Activated CD4-positive, alpha-beta T cell treated with anti-CD3 and anti-CD28 coated beads for 48 hours (primary cell): ENCODE measurements at regions not wholly inside any gene's neighbourhood (a gene's known extent, or its start where the extent isn't known, plus 50 kb on each side); places are given as distances from the start of the nearest gene placed in this dataset.

ENCODE experiments used
- DNase-seq: peaks from one replicate; pipeline ENCODE4 v3.0.0-alpha.2; 2020

DNA sequence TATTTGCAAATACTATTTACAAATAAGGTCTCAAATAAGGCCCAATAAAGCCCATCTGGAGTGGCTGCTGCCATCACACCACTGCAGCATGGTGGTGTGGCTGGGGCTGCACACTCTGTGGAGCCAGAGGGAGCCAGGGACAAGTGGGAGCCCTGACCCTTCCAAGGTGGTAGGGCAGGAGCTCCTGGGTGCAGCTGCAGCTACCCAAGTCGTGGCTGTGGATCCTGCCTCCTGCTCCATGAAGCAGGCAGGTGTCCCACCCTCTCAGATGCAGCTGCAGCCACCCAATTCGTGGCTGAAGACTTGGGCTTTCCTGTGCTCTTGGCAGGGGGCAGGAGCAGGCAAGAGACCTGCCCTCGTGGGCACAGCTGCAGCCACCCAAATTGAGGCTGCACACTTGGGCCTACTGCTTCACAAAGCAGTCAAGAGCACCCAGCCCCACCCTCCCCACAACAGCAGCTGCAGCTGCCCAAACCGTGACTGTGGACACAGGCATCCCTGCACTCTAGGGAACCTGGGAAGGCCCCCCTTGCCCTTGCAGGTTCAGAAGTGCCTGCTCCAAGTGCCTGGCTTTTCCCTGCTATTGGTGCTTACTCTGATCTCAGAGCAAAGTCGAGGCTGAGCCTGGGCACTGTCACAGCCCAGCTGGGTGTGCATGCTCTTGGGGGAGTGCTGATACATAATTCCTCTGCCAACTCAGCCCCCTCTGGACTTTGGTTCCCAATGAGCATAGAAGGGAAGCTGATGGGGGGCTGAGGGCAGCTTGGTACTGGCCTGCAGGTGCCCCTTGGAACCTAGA lies 614.8 kb downstream of the PCDH18 start:
- no peak for DNase-seq

DNA sequence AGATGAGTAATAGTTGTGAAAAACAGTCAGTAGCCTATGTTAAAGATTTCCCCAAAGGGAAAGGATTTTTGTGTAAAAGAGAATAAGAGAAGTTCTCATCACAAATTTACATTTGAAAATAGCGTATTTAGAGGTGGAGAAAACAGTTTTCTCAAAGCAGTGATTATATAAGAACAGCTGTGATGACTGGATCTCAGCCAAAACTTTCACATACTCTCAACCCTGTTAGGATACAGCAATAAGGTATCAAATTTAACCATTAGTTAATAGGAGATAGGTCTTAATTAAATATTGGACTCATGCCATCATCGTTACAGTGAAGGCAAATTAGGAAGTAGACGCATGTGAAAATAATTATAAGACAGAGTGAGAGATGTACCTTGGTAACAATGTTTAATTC lies 622.7 kb downstream of the PCDH18 start:
- DNase-seq: no peak

DNA sequence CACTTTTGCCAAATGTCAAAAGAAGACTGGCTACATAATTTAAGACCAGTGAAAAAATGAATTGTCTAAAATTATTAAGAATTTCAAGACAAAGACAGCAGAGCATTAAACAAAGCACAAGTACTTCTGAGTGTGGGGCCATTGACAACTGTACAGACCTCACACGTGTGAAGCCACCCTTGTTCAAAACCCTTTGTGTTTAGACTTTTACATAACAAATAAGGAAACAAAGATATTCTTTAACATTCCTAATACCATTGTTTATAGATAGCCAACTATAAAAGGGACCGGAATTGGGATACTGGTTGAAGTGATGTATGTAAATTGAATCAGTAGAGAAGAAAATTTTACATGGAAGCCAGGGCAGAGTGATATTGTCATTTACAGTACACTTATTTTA lies 624.2 kb downstream of the PCDH18 start:
- DNase-seq: no peak

DNA sequence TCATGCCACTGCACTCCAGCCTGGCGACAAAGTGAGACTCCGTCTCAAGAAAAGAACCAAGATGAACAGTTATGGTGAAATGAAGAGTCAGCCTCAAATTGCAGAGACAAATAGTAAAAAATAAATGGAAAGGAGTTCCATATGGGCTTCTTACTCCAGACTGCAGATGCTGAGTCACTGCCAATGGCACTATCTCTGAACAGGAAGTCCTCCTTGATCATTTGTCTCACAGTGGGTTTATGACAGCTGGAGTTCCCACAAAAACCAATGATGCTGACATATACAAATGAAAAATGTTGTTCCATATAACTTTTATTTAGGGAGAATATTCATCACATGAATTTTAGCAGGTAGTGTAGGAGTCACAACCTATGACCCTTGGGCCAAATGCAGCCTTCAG lies 631.6 kb downstream of the PCDH18 start:
- DNase-seq: no peak

DNA sequence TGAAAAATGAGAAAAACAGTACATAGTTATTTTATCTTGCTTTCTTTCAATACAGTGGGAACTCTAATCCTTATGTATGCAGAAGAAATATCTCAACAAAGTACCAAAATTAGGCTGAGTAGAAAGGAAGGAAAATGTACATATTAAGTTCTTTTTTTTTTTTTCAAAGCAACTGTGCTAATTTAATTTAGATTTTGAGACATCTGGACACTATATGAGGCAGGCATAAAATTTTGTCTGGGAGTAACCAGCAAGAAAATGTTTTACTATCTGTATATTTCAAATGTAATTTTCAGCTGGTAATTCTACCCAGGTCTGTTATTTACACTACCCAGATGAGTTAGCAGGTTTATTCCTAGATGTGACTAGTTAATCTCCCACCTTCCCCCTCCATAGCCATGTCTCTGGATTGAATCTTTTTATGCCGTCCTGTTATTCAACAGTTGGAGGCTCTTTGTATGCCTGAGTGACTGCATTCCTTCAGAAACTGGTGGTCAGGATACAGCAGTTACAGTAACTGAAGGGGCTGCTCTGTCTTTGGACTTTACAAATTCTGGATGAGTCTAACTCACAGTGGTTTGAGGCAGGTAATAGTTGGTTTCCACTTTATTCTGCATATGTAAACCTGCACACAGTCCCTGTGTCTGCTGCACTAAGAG lies 633.6 kb downstream of the PCDH18 start:
- no peak for DNase-seq

DNA sequence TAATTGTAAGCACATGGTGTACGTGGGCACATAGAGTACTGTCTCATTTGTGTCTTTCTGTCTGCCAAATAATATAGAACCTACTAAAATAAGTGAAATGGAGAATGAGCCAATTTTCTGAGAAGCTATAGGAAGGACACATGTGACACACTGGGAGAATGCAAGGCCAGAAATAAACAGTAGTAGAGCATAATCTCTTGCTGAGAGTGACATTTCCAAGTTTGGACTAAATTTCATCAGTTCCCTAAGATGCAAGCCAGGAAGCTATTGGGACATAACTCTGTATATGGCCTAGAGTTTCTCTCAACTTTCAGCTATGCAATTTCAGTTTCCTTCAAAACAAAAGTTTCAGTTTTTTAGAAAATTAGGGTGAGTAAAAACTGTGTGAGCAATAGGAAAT lies 638.7 kb downstream of the PCDH18 start:
- no peak for DNase-seq

DNA sequence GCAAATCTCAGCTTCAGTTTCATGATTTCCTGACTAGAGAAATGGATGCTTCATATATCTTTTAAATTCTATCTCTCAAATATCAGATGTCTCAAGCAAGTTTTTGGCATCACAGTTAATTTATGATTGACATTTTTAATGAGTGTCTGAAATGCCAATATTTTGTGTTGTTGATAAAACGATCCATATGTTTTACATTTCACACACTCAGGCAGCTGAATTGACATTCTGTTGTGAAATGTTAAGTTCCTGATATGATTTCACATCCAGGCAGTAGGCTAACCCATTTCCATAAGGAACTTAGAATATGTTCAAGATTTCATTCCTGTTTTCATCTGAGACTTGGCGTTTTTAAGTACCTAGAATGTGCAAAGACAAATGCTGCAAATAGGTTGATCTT lies 650.6 kb downstream of the PCDH18 start:
- no peak for DNase-seq

DNA sequence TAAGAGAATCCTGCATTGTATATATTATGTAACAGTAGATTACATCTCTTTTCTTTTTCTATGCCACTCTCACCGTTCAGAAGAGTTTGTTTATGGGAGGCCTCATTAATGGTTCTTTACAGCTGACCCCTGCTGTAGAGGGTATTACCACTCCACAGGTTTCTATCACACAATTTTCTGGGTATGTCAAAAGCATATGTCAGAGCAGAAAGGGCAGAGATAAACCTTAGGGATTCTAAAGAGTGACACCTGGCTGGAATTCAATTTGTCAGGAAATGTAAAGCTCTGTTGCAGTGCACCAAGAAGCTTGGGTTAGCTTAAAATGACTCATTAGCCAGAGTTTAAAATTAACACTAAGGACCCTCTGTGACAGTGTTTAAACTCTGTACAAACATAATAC lies 658.7 kb downstream of the PCDH18 start:
- DNase-seq: no peak

DNA sequence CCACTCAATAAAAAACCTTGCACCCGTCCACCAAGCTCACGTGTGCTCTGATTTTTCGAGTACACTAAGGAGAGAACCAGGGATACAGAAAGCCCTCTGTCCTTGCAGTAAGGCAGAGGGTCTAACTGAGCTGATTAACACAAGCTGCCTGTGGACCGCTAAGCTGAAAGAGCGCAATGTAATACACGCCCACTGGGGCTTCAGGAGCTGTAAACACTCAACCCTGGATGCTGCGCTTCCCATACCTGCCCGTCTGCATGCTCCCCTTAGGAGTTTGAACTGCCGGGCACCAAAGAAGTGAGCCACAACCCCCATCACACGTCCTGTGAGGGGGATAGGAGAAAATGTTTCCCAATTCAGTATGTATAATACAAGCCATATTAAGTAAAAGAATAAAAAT lies 664.8 kb downstream of the PCDH18 start:
- no peak for DNase-seq

DNA sequence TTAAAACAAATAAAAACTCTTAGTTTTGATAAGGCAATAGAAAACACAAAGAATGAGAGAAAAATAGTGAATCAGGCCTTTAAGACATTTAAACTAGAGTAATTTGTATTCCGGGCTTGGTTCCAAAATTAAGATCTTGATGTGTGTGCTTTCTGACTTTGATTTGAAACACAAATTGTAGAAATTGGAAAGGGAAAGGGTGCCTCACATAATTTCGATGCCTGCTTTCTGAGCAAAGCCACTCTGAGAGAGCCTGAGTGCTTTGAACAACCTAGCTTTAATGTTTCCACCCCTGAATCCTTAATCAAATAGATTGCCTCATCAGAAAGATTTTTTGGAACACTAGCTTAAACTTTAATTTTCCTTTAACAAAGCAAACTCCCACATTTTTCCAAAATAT lies 666.8 kb downstream of the PCDH18 start:
- no peak for DNase-seq

DNA sequence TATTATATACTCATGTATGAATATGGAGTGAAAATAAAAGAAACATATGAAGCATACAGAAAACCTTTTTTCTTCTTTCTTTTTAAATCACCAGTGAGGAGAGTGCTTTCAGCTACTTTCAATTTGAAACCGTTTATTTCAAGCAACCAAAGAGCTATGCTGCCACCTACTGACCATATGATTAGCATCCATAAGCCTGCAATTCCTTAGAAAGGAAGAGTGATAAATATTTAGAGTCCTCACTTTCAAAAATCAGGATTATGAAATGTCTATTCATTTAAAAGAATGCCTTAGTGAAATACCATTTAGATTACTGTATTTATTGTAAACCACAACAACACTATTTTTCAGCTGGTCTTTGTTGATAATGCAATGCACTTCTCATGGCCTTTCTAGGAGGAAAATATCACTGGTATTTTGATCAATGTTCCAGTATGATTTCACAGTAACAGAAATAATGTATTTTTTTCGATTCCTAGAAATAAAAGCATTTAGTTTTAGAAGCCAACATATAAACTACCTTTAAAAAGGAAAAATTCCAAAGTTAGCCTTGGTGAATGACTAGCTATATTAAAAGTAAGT lies 667.6 kb downstream of the PCDH18 start:
- peak; percentile 14 for DNase-seq

DNA sequence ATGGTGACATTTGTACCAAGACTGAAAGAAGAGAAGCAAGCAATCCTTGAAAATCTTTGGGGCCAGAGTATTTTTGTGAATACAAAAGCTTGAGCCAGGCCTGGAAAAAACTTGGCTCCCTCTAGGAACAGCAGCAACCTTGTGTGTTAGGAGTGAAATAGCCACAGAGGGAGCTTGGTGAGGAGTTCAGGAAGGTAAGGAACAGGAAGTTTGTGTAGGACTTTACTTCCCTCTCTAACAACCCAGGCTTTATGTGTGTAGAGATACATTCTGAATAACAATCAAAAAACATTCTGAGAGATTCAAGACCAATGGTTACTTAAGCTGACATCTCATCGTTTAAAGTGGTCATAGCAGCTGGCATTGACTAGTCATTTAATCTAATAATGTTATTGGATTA lies 668.5 kb downstream of the PCDH18 start:
- no peak for DNase-seq

DNA sequence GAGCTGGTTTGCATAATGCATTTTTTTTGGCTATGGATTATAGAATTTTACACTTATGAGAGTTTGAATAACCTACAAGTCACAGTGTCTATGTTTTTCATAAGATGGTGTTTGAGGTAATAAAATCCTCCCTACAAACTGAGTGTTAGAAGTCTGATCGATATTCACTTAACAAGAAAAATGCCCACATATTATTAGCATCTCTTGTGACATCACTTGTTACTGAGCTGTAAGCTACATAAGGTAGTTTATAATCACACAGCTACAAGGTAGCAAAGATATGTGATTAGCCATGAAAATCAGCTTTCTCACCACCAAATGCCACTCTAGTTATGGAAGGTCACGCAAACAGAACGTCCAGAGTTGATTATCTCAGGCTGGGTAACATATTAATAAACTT lies 669.6 kb downstream of the PCDH18 start:
- DNase-seq: no peak

DNA sequence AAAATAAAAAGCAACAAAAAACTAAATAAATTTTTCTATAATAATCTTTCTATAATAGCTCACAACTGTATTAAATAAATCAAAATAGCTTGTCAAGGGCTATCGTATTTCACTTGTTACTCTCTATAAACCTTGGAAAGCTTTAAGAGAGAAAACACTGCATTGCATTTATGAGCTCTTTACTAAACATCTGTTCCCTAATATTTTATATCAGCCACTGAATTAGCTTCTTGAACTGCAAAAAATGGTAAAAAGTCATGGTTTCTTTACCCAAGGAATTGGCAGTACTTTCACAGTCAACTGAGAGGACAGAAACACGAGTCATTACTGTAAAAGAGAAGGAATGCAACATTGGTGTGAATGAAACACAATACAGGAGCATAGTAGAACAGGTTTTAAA lies 671.2 kb downstream of the PCDH18 start:
- DNase-seq: no peak

DNA sequence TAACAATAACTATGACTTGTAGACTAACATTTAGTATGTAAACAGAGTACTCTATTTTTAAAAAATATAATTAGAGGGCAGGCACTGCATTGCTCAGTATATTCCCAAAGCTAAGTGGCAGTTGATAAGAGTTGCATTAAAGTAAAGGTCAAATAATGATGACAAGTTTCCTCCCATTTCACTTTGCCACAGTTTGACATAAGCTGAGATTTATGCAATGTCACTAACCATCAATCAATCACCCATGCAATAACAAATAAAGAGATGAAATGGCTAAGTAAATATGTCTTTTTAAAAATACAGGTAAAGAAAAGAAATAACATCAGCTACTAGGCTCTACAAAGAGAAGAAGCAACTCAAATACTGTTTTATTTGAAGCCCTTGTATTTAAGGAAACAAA lies 673.4 kb downstream of the PCDH18 start:
- DNase-seq: no peak

DNA sequence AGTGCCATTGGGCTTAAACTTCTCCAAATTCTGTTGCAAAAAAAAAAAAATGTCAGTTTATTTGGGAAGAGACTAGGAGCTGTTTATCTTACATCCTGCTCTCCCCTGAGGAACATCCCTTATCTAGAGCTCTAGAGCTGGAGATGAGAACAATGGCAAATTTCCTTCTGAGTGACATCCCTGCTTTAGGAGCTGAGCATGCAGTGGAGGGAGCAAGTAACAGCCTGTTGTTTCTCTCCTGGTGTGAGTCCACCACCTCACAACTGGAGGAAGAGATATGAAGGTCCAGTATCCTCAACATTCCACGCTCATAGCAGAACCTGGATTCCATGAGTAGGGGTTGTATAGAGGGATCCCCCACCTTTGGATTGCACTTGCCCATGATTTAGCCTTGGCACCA lies 676.4 kb downstream of the PCDH18 start:
- no peak for DNase-seq

DNA sequence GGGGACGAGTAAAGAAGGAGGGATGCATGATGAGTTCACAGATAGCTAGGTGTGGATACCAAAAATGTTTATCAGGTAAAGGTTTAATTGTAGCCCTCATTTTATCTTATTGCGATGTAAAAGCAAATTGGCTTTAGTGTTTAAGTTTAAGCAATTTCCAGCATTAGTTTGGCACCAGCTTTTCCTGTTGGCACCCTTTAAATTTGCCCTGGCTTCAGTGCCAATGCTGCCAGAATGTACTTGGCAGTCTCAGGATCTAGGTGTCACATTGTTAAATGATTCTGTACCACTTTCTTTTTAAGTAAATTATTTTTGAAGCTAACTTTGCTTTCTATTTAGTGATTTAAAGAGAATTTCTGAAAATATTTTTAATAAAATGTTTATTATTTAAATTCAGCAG lies 681.8 kb downstream of the PCDH18 start:
- DNase-seq: no peak

DNA sequence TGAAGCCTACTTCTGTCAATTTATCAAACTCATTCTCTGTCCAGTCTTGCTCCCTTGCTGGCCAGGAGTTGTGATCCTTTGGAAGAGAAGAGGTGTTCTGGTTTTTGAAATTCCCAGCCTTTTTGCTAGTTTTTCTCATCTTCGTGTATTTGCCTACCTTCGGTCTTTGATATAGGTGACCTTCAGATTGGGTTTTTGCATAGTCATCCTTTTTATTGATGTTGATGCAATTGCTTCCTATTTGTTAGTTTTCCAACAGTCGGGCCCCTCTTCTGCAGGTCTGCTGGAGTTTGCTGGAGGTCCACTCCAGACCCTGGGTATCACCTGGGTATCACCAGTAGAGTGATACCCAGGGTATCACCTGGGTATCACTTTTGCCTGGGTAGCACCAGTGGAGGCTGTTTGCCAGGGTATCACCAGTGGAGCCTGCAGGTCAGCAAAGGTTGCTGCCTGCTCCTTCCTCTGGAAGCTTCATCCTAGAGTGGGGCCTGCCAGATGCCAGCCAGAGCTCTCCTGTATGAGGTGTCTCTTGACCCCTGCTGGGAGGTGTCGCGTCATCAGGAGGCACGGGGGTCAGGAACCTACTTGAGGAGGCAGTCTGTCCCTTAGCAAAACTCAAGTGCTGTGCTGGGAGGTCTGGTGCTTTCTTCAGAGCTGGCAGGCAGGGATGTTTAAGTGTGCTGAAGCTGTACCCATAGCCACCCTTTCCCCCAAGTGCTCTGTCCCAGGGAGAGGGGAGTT lies 684.2 kb downstream of the PCDH18 start:
- DNase-seq: no peak

DNA sequence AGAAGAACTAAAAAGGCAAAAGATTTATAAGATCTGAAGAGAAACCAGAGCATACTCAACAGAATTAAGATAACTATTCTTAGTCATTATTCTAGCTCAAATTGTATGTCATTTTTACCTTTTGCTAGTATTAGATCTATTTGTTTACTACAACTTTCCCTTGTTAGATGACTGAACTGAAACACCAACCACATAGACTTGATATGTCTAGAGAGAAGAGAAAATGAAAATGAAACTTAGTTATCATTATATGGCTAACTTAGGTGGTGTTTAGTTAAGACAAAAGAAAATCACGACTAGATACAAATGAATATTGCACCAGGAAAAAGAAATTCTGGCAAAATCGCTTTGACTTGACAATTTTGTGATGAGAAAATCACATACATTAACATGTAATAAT lies 690.8 kb downstream of the PCDH18 start:
- no peak for DNase-seq

DNA sequence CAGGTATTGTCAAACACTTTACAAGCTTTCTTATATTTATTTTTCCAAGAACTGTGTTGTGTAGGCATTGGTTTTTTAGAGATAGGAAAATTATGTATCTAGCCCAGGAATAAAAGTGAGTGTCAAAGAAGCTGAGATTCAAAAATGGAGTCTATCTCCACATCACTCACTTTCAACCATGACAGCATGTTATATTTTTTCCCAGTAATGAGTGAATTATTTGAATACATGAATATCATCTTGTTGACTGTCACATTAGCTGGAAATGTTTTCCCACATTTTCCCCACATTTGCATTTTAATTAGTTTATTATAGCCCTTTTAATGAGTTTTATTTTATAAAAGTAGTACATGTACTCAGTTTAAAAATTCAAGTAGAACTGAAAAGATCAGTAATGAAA lies 693.7 kb downstream of the PCDH18 start:
- DNase-seq: no peak

DNA sequence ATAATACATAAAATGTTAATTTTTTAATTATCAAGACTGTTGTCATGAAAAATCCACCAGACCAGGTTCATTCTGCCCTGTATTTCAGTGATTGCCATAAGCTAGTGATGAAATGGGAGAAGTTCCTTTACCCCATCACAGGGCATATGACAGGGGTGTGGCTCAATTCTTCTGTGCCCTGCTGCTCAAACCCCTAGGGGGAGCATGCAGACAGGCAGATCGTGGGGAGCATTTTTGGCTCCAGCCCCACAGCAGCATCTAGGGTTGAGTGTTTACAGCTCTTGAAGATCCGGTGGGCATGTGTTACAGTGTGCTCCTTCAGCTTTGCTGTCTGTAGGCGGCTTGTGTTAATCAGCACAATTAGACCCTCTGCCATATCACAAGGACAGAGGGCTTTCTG lies 700.7 kb downstream of the PCDH18 start:
- no peak for DNase-seq

DNA sequence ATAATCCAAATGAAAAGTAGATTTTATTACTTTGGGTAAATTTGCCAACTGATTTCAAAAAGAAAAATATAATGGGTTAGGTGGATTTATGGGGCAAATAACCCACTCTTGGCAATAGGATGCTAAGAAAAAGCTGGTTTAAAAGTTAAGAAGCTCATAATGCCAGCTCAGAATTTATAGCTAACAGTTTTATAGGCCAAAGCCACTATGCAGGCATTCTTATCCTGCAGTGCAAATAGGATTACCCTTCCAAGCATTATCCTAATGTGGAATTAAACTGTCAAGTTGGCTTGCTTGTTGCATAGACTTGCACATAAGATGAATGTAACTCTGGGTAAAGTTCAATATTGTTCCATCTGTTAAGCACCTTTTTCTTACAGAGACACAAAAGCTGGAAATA lies 703.0 kb downstream of the PCDH18 start:
- DNase-seq: no peak

DNA sequence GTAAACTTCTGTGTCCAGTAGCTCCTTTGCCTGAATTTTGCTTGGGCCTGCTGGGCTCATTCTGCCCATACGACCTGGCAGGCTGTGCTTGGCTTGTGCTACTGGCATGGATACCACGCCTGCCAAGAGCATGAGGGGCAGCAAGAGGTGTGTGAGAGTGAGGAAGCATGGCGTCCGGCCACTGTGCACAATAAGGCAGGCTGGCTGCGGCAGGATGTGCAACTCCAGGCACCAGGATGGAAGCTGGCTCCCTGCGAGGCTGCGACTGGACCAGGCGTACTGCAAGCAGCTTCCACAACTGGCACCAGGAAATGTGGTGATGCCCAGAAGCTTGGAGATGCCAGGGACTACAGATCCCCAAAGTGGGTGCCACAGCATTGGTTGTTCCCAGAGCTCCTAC lies 709.3 kb downstream of the PCDH18 start:
- DNase-seq: no peak

DNA sequence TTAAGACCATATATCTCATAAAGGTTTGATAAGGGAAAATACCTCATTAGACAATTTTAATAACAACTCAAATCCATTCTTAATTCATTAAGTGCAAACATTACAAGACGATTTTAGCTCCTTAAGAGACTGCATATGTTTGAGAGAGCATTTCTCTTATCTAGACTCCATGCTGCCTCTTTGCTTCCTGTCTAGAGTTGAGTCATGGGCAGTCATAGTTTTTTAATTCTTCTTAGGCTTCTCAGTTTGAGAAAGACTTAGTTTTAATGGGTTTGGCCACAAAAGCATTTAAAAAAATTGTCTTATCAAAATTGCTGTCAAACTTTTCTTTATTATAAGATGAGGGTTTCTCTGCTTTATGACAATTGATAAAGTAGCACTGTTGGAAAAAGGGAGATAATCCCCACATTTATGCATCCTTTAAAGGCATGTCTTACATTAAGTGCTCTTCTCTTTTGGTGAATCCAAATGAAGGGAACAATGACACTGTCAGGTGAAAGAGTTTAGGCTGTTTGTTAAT lies 713.4 kb downstream of the PCDH18 start:
- DNase-seq: no peak
